Gastrocnemius medialis (tissue), 4 donors: ENCODE measurements at regions not wholly inside any gene's neighbourhood (a gene's known extent, or its start where the extent isn't known, plus 50 kb on each side); places are given as distances from the start of the nearest gene placed in this dataset.

Experiments used
- CTCF ChIP-seq, 5 experiments: fragments of 450-650 bp in 3 of 5; fragments of 200-600 bp in 2 of 5; sonication (generic) in 2 of 5; IDR thresholded peaks in 4 of 5; conservative IDR thresholded peaks in 1 of 5; 1 replicate in 4 of 5; 2 replicates in 1 of 5; pipeline ENCODE4 v1.5.1; 2016 to 2019; ENCODE audit warnings: antibody characterized with exemption in 5 of 5, mild to moderate bottlenecking in 3 of 5, moderate library complexity in 3 of 5
- POLR2A ChIP-seq, 2 donors: fragments of 450-650 bp; IDR thresholded peaks; one replicate each; pipeline ENCODE4 v1.6.1; 2017; ENCODE audit warnings: antibody characterized with exemption in 2 of 2, mild to moderate bottlenecking in 2 of 2, moderate library complexity in 2 of 2

DNA sequence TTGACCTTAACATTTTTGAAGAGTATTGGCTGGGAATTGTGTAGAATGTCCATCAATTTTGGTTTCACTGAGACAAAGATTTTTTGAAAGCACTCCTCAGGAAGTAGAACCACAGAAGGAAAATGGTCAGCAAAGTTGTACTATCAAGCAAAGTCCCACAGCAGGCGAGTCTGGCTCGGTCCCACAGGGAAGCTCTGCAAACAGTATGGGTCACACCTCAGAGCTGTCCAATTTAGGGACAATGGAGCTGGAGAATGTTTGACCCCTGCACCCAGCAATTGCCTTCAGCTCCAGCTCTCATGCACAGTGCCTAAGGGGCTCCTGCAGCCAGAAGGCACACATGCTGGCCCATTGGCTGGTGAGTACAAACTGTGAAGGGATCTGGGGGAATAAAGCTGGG is 147.0 kb downstream of the MAFB start:
- TF ChIP-seq POLR2A (IDR thresholded peaks at IDR 0.05) = no peak
- TF ChIP-seq CTCF (IDR thresholded peaks at IDR 0.05 in 4 of 5, conservative IDR thresholded peaks at IDR 0.05 in 1 of 5) = no peak
